Fibroblast of upper back skin (primary cell): ENCODE measurements at regions not wholly inside any gene's neighbourhood (a gene's known extent, or its start where the extent isn't known, plus 50 kb on each side); places are given as distances from the start of the nearest gene placed in this dataset.
"Not testable (repeated sequence)": the region's sequence is repeated elsewhere in the genome, so short reads cannot be mapped to it uniquely, and the experiment has no call there.

Source experiments
- DNase-seq: peaks from one replicate; pipeline ENCODE4 v3.0.0-alpha.2; 2013

DNA sequence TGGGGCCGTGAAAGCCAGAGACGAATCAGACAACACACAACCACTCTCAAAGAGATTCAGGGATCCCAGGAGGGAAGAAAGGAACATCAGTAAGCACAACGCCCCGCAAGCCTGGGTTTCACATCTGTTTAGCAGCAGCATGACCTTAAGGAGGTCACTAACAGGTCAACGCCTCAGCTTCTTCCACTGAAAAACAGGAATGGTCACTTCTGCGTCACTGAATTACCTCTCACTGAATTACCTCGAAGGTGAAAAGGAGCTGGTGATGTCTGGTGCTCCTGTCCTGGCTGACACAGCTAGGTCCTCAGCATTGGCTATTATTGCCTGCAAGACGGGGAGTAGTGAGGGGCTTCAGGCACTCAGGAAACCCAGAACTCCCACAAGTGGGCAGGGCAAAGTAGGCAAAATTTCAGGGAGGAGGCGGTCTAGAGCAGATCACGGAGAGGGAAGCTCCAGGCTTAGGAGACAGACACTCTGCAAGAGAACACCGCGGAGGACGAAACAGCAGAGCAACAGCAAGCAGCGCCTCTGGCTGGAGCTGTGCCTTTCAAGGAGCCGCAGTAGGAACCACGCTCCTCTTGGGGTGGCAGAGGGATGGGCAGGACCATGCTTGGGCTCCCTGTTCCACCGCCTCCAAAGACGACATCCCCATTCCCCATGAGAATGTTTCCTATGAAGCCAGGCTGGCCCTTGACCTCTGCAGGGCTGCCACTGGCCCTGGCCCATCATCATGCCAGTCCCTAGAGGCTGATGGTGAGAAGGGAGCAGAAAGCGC, 108.4 kb downstream of the SINHCAF start:
- DNase-seq, result no peak

DNA sequence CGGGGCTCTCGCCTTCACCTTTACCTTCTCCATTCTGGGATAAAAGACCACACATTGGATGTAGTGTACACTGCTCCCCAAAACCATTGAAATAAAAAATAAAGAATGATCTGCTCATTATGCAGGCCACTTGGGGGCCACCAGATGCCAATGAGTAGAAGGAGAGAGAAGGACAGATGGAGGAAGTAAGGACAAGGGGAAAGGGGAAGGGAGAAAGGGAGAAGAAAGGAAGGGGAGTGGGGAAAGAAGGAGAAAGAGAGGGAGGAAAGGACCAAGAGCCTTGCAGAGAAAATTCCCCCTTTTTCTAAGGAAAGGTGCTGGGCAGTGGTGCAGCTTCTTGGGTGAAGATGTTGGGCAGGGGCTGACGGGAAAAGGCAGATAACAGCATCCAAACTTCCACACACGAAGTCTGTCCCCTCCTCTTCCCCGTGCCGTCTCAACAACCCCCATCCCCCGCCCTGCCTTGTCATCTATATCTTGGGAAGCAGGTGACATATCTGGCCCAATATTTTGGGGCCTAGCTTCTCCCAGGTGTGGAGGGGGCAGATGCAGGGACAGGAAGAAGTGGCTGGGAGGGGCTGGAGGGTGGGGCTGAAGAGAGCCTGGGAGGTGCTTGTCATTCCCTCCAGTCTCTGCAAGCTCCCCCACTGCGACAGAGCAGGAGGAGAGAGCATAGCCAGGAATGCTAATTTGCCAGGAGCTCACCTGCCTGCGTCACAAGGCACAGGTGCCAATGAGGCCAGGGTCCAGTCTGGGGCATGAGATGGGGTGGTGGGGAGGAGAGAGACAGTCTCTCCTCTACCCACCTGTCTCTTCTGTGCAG, 107.5 kb downstream of the SINHCAF start:
- no peak for DNase-seq

DNA sequence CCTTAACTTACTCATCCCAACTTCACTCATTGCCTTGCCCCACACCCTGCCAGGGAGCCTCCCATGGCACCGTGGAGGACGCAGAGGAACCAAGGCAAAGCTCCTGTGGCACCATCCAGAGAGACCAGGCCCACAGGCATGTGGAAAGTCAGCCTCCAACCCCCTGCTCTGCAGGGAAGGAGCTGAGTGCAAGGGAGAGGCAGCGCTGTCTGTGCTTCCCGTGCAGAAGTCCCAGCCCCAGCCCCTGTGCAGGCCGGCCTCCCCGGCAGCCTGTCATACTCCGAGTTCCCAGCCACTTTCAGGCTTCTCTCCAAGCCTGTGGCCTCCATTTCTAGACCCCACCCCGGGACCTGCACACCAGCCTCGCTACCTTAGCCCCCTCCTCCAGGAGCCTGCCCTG, 106.4 kb downstream of the SINHCAF start:
- no peak for DNase-seq

DNA sequence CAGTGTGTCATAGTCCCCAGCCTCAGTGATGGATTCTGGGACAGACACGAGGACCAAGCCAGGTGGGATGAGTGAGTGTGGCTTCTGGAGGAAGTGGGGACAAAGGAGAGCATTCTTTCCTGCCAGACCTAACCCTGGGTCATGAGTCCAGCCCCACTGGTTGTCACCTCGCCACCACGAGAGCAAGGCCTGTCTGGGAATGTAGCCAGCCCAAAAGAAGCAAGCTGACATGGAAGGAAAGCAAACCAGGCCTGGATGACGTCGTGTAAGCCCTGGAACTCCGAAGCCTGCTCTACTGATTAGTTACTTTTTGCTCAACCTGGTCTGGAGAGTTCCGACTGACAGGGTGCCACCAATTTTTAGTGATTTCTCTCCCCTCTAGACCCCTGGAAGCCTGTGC, 105.9 kb downstream of the SINHCAF start:
- DNase-seq, result no peak

DNA sequence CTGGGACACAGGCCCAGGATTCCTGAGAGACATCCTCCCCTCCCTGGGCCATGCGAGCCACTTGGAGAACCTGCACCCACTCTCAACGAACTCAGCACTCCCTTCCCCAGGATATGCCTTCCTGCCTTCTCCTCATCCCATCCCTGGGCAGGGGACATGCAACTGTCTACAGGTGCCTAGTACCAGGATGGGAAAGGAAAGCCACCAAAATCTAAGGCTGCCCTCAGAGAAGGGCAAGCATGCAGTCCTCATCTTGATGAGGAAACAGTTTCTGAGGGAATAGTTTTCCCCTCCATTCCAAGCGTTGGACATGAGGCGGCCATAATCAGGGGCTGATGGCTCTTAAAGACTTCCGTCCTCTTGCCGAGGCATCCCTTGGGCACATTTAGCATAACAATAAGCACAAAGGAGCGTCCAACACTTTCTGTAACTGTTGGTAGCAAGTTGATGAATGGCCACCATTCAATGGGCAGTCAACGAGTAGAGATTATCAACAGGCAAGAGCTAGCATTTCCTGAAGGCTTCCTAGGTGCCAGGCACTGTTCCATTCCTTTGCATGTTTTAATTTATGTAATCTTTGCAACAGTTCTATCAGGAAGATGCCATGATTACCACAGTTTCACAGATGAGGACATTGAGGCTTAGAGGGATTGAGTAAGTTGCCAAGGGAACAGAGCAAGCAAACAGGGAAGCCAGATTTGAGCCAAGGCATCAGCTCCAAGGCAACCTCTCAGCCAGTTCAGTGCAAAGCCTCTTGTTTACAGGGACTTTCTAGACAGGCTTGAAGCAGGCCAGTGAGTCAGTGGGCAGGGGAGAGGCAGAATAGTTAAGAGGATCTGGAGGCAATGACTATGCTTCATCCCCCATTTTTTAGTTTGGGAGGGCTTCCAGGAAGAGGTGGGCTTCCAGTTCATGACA, 105.1 kb downstream of the SINHCAF start:
- DNase-seq, result no peak

DNA sequence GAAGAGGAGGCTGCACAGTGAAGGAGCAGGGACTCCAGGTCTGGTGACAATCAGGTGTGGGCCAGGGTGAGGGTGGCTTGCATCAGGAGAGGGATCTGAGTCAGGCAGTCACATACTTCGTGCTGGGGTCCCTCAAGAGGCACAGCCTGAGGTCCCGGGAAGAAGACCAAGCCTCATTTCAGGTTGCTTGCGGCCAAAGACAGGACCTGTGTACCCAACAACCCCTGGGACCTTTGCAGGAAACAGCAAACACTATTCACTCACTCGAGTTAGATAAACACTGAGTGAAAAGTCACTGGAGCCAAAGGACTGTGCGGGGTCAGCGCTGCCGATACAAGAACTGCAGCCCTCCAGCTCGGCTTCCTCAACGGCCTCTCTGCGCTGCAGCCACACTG, 104.4 kb downstream of the SINHCAF start:
- DNase-seq, result no peak

DNA sequence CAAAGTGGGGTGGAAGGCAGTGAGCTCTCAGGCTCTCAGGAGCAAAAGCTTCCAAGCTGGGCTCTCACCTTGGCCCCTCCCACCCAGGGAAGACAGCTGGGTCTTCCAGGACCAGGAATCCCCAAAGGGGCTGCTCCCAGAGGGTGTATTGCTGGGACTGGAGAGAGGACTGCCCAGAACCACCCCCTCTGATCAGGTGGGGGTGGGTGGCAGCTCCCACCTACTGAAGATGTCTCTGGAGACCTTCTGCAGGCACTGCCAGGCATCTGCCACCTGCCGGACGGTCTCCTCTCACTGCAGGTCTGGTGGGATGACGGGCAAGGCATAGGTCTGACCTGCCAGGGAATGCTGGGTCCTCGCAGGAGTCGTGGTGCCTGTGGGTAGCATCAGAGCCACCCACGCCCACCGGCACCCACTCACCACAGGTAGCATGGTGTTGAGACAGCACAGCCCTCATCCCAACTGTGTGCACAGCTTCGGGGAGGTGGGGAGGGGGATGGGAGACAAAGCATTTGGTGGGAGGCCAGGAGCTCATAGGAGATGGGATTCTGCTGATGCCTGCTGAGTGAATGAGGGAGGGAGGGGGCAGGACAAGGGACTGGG, 103.2 kb downstream of the SINHCAF start:
- no peak for DNase-seq

DNA sequence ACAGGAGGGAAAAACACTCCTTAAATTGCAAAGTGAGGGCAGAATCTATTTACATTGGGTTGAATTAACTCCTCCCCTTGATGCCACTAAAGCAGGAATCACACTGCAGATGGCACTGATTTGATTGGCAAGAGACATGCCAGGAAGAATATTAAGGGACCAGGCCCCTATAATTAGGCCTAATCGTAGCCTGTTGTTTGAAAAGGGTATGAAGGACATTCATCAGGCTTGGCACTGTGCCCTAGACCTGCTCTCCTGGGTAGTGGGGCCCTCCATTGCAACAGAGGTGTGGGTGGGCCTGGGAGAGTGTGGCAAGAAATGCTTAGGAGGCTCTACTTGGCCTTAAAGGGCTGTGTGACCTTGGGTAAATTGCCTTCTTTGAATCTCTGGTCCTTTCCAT, 102.3 kb downstream of the SINHCAF start:
- DNase-seq, result not testable (repeated sequence)

DNA sequence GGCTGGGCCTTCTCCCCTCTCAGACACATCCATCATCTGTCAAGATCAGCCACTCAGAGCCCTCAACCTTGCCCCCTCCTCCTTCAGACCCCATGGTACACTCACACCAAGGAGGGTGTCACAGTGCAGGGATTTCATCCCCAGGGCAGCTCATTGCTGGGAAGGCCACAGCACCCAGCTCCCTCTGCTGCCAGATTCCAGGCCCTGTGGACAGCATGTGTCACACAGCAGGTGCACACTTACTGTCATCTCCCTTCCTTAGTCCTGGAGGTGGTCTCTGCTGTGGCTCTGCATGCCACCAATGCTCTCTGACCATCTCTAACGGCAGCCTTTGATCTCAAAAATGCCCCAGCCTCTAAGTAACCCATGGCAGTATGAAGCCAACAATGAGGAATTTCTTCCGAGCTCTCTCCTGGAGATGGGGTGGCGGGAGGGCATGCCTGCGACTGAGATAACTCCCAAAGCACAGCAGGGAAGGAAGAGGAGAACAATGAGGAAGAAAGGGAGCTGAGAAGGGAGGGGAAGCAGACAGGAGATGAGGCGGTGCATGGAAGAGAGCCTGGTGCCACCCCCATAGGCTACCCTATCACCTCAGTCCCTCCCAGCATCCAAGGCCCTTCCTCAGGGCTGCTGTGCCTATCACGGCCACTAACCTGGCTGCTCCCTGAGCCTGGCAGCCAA, 101.0 kb downstream of the SINHCAF start:
- no peak for DNase-seq

DNA sequence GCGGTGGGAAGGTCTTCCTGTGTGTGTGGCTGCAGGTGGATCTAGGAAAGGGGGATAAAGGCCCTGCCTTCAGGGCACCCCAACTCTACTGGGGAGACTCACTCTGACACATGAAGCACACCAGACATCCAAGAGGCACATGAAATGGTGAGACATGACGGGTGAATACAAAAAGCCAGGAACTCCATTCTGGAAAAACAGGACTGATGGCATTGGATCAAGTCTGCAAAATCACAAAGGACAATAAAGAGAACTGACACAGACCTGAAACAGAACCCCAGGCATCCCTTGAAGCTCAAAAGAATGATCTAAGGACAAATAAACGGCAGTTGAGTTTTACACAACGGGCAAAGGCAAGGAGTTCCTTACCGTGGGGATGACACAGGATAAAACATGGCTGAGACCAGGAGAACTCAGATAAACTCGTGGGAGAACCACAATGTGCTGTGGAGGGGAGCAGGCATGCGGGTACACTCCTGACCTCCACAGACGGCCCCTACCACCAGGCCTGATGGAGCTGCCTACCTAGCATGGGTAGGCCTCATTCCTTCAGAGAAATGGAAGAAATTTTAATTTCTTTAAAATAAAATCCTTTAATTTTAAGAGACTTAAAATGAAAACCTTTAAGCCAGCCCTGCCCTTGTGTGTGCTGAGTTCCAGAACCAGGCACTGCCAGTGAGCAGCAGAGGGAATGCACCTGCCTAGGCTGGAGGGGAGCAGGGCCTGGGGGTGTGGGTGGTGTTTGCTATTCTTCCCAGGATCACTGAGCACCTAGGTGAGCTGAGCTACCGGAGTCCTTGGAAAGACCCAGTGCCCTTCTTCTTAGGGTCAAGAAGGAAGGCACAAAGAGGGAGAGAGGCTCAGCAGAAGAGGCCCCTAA, 100.1 kb downstream of the SINHCAF start:
- DNase-seq, result no peak

DNA sequence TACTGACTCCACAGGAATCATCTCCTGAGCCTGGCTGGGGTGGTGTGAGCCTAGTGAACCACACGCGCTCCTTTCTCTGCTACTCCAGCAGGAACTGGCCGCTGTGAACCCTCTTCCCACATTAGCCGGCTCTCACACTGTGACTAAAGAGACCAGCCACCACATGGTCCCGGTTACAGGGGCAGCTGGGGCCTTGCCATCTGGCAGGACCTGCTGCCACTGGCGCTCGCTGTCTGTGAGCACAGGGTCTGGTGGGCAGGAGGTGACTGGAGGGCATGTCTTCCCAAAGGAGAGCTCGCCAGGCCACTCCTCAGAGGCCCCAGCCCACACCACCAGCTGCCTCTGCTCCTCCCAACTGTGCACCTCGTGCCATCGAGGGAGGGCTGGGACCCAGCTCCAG, 99.3 kb downstream of the SINHCAF start:
- DNase-seq, result no peak

DNA sequence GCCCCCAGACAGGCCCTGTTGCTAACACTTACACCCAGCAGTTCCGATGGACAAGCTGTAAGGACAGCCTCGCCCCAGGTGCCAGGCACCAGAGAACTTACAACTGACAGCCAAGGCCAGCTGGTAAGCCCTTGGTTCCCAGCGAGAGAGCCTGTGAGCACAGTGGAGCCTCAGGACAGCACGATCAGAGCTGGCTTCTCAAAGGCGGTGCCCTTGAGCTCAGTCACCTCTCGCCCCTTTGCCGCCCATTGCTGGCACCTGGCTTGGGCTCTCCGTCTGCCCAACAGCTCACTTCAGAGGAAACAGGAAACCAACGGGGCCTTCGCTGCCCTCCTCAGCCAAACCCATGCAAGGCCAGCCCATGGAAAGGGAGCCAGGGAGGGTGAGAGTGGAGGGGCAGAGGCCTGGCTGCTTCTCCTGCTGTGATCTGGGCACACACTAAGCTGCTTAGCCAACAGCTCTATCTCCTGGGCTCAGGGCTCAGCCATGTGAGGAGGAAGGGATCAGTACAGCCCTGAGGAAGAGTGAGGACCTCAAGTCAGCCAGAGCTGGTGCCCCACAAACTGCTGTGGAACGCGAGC, 98.5 kb downstream of the SINHCAF start:
- DNase-seq, result no peak

DNA sequence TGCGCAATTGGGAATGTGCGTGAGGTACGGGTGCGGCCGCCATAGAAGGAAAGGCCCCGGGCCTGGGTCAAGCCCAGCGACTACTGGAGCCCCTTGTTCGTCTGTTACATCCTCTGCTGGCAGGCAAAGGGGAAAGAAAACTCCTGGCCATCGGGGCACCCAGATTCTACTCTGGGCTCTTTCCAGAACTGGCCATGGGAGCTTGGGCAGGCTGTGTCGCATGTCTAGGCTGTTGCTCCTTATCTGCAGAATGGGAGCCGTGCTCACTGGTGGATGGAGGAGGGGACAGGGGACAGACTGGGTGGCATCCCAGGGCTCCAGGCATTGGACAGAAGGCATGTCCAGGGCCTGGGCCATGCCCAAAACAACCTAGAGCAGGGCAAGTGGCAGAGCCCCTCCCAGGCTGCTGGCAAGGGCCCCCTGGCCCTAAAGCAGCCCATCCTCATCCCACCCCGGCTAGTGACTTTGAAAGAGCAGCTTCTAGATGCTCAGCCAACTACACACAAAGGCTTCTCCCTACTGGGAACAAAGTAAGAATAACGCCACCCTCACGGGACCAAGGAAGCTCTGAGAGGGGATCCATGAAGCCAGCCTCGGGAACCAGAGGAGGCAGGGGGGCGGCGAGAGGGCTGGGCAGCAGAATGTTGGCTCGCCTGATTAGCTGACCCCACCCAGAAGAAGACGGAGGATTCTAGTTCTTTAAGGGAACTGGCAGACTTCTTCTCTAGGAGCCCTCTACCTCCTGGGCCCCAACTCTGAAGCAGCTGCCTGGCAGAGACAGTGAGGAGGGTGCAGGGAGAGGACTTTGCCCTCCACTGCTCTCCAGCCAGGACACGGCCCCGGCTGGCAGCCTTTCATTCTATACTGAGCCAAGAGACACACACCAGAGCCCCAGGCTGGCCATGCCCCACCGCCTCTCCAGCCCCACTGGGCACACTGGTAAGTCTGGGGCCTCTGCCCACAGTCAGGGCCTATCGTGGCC, 96.8 kb downstream of the SINHCAF start:
- DNase-seq, result no peak

DNA sequence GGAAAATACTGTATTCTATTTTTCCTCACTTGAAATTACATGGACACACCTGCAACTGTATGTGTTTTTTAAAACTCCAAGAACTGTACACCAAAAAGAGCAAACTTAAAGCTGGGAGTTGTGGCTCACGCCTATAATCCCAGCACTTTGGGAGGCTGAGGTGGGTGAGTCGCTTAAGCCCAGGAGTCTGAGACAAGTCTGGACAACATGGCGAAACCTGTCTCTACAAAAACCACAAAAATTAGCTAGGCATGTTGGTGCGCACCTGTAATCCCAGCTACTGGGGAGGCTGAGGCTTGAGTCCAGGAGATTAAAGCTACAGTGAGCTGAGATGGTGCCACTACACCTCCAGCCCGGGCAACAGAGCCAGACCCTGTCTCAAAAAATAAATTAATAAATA, 95.9 kb downstream of the SINHCAF start:
- DNase-seq, result no peak
